ENCODE measurements at regions not wholly inside any gene's neighbourhood (a gene's known extent, or its start where the extent isn't known, plus 50 kb on each side); places are given as distances from the start of the nearest gene placed in this dataset.

DNA sequence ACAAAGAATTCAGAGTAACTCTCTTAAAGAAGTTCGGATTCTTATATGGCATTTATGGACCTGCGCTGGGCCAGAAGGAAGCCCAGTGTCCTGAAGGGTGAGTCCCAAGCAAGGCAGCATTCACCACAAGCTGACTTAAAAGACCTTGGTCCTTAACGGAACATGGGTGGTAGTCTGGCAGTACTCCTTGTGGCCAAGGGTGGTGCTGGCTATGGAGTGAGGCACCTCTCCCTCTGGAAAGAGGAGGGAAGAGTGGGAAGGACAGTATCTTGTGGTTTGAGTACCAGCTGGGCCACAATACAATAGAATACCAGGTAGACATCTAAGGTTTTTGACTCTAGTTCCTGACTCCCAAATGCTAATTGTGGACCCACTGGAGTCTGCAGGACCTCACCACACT is 425.7 kb upstream of the CYLC2 start:
- TF ChIP-seq, protein P1, sequence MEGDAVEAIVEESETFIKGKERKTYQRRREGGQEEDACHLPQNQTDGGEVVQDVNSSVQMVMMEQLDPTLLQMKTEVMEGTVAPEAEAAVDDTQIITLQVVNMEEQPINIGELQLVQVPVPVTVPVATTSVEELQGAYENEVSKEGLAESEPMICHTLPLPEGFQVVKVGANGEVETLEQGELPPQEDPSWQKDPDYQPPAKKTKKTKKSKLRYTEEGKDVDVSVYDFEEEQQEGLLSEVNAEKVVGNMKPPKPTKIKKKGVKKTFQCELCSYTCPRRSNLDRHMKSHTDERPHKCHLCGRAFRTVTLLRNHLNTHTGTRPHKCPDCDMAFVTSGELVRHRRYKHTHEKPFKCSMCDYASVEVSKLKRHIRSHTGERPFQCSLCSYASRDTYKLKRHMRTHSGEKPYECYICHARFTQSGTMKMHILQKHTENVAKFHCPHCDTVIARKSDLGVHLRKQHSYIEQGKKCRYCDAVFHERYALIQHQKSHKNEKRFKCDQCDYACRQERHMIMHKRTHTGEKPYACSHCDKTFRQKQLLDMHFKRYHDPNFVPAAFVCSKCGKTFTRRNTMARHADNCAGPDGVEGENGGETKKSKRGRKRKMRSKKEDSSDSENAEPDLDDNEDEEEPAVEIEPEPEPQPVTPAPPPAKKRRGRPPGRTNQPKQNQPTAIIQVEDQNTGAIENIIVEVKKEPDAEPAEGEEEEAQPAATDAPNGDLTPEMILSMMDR (IDR thresholded peaks at IDR 0.05): no peak
- TF ChIP-seq ZFX (IDR thresholded peaks at IDR 0.05; ENCODE audit: borderline replicate concordance): no peak
